Fibroblast of the aortic adventitia (primary cell): ENCODE measurements at regions not wholly inside any gene's neighbourhood (a gene's known extent, or its start where the extent isn't known, plus 50 kb on each side); places are given as distances from the start of the nearest gene placed in this dataset.

Experiments used
- DNase-seq: peaks from one replicate; pipeline ENCODE4 v3.0.0-alpha.2; 2010; ENCODE audit warnings: low read depth
- H3K4me3 ChIP-seq: 2 replicates; pipeline ENCODE4 v1.5.1; 2011; ENCODE audit warnings: low read depth, mild to moderate bottlenecking, control low read depth, low read length, moderate library complexity
- TF ChIP-seq, protein P1 (sequence below): IDR thresholded peaks from 2 replicates; pipeline ENCODE4 v1.5.1; 2011; ENCODE audit warnings: mild to moderate bottlenecking, low read length, control low read depth, inconsistent platforms; ENCODE audit not compliant: insufficient read depth

DNA sequence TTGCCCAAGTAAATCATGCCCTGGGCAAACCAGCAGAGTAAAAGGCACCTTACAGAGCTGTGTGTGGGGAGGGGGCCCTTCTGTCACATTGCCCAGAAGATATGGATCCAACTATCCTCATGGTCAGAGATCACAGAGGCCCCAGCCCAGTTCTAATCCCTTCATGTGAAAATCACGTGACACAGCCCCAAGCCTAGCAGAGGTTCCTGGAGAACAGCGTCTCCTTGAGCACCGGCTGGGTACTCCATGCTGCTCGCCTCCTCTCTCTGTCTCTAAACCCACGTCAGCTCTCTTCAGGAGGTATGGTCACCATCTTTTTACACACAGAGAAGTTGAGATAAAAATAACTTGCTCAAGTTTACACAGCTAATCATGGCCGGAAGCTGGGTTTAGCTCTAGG lies 230.2 kb downstream of the ANKRD60 start:
- DNase-seq = no peak
- no peak overlapping the region for H3K4me3 ChIP-seq
- TF ChIP-seq, protein P1, sequence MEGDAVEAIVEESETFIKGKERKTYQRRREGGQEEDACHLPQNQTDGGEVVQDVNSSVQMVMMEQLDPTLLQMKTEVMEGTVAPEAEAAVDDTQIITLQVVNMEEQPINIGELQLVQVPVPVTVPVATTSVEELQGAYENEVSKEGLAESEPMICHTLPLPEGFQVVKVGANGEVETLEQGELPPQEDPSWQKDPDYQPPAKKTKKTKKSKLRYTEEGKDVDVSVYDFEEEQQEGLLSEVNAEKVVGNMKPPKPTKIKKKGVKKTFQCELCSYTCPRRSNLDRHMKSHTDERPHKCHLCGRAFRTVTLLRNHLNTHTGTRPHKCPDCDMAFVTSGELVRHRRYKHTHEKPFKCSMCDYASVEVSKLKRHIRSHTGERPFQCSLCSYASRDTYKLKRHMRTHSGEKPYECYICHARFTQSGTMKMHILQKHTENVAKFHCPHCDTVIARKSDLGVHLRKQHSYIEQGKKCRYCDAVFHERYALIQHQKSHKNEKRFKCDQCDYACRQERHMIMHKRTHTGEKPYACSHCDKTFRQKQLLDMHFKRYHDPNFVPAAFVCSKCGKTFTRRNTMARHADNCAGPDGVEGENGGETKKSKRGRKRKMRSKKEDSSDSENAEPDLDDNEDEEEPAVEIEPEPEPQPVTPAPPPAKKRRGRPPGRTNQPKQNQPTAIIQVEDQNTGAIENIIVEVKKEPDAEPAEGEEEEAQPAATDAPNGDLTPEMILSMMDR = no peak

DNA sequence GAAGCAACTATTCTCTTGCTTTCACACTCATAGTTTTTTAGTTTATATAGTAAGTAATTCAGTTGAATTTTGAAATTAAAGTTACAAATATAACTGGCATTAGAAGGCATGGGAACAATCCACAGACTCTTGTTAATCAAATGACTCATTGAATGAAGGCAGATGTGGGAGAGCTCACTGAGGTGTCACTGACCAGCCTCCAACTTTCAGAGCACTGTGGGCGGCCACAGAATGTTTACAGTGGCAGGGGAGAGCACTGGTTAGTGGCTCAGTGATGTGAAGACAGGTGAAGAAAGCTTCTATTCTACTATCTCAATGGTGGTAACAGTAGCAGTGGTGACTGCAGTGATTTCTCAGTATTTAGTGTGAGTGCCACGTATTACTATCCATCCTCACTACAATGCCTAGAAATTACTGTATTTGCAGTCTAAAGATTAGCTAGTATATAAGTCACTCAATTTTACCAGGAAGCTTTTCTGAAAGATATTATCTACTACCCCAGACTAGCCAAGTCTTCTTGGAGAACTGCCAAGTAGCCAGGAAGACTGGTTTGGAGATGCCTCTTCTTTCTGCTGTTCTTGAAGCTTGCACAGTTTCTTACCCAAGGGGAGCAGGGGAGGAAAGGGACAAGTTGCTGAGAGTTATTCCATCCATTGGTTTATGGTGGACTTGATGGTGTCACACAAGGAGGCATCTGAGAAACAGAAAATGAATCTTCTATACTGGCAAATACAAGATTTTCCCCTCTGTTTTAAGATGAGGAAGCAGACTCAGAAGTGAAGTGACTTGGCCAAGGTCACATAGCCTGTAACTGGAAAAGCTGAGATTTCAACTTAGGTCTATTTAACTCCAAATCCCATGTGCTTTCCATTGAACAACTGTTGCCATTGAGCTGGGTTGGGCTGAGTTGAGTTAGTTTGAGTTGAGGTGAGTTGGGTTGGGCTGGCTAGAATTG lies 231.2 kb downstream of the ANKRD60 start:
- TF ChIP-seq, protein P1 = no peak
- DNase-seq = peak; percentile 6
- no peak overlapping the region for H3K4me3 ChIP-seq

DNA sequence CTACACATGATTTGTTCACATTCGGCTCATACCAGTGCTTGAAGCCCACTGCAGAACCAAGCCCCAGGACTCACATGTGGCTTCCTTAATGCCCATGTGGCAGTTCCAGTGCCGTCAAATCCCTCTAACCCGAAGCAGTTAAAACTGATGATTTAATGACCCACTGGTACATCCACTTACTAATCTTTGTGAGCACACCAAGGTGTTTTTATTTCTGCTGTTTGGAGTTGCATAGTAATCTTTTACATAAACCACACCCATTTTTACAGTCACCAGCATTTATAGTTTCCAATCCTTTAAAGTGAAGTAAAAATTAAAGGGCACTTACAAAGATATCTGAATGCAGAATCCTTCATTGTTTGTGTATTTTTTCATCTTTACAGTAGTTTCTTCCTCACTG lies 232.0 kb downstream of the ANKRD60 start:
- DNase-seq = no peak
- no peak overlapping the region for H3K4me3 ChIP-seq
- TF ChIP-seq, protein P1 = no peak

DNA sequence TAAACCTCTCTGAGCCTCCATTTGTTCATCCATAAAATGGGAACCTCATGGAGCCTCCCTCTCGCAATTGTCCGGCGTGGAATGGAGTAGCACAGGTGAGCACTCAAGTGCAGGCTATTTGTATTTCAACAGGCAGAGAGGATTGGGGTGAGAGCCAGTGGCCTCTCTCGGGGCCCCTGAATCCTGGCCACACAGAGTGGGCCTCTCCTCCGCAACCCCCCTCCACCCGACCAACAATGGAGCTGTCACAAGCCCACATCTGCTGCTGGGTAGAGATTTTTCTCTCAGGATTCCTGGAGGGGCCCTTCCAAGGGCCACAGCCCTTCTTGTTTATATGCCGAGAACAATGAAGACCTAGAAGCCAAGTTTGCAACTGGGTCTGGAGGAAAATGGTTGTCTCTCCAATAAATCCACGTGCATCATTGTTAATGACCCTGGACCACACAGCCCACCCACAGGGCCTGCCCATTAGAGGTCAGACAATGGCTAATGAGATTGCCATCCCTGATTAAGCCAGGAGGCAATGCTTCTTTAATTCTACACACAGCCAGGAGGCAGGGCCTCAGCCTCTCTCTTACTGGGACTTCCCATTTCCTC lies 233.0 kb downstream of the ANKRD60 start:
- no peak overlapping the region for H3K4me3 ChIP-seq
- TF ChIP-seq, protein P1 = no peak
- DNase-seq = no peak

DNA sequence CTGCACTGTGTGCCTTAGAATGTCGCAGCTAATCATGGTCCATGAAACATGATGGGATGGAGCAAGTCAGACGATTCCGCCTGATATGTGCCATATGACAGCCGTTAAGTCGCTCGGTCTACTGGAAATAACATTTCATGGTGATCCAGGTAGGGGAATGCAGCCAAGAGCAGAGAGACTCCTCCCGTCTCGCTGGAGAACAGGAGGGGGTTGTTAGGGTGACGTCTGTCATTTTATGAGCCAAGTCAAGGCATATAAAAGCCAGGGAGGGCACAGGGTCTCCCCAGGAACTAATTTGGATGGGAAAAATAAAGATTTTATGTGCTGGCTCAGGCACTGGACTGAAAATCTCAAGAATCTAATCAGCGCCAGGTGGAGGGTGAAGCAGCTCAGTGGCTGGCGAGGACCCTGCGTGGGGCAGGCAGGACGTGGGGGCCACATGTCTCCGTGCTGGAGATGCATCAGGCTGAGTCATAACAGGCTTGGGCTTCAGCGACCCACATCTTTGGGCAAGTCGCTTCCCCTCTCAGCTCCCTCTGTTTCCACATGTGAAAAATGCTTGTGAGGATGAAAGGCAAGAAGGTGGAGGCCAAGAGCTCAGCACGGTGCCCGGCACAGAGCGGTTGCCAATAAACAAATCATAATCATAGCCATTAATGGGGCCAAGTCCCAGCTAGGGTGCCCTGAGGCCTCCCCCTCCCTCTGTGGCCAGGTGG lies 234.6 kb downstream of the ANKRD60 start:
- DNase-seq = no peak
- TF ChIP-seq, protein P1 = no peak

DNA sequence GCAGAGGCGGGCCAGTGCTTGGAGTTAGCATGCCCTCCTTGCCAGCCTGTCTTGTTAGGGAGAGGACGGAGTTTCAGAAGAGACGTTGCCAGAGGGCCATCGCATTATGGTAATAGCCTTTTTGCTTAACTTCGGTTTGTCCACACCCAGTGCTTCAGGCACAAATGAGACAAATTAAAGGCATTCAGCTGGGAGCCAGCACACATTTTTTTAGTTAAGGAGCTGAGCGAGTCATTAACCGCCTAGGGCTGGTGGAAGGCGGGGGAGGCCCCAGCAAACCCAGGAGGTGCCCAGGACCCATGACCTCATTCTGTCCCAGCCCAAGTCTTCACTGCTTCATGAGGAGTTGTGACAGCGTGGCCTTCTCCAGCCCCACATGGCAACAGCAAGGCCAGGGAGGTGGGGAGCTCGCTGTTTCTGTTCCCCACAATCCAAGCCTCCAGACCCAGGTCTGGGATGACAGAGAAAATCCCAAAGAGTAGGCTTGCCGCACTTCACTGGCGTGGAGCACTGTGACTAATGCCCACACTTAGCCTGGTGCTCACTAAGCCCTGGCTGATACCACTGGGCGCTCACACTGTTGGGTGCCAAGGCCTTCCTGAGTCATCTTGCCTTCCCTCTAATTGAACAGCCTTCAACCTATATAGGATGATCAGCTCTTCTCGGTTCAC lies 237.1 kb downstream of the ANKRD60 start:
- H3K4me3 ChIP-seq = no peak overlapping the region
- DNase-seq = peak; percentile 9
- TF ChIP-seq, protein P1 = no peak

More for the DNA sequence above, 234.6 kb downstream of the ANKRD60 start:
- H3K4me3 ChIP-seq = no peak overlapping the region
